ENCODE measurements at regions not wholly inside any gene's neighbourhood (a gene's known extent, or its start where the extent isn't known, plus 50 kb on each side); places are given as distances from the start of the nearest gene placed in this dataset.
"Not testable (repeated sequence)": the region's sequence is repeated elsewhere in the genome, so short reads cannot be mapped to it uniquely, and the experiment has no call there.

- intact Hi-C loops (cut with DNase I), result no loop called here
- no peak for TF ChIP-seq CTCF (IDR thresholded peaks at IDR 0.05)
Observed at GRCh38 chr12:24507827-24508226, 441.1 kb downstream of the BCAT1 start.

GRCh38 chr12:24505366-24506015 is 443.4 kb downstream of the BCAT1 start:
- no peak overlapping the region for H3K27ac ChIP-seq
- H3K27me3 ChIP-seq, result no peaks in the 10 kb centered on the region
- H3K9me3 ChIP-seq, result no peaks in the 10 kb centered on the region
- no peaks in the 10 kb centered on the region for H3K36me3 ChIP-seq
- no peak overlapping the region for H3K4me3 ChIP-seq
- H3K4me1 ChIP-seq, result peaks cover 0 to 2% of the 10 kb centered on the region in 2 donors
- no peak for DNase-seq (ENCODE audit: low spot score in 2 of 2)
- TF ChIP-seq CTCF (IDR thresholded peaks at IDR 0.05), result no peak
- intact Hi-C loops (cut with DNase I), result no loop called here

More at GRCh38 chr12:24507827-24508226, 441.1 kb downstream of the BCAT1 start:
- Histone ChIP-seq H3K36me3 (no peaks in the 10 kb centered on the region), H3K4me1 (no peaks in the 10 kb centered on the region), H3K27me3 (no peaks in the 10 kb centered on the region), H3K4me3 (no peak overlapping the region), H3K9me3 (no peaks in the 10 kb centered on the region), H3K27ac (no peak overlapping the region)
- DNase-seq (ENCODE audit: low spot score in 2 of 2), result no peak

DNA sequence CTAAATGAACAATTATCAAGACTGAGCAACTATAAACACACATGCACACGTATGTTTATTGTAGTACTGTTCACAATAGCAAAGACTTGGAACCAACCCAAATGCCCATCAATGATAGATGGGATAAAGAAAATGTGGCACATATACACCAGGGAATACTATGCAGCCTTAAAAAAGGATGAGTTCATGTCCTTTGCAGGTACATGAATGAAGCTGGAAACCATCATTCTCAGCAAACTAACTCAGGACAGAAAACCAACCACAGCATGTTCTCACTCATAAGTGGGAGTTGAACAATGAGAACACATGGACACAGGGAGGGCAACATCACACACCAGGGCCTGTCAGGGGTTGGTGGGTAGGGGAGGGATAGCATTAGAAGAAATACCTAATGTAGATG is 445.4 kb downstream of the BCAT1 start:
- H3K36me3 ChIP-seq; H3K27ac ChIP-seq; H3K9me3 ChIP-seq; DNase-seq (ENCODE audit: low spot score in 2 of 2); intact Hi-C loops (cut with DNase I); H3K27me3 ChIP-seq; H3K4me3 ChIP-seq: not testable (repeated sequence)
- H3K4me1 ChIP-seq, result peaks cover 4 to 21% of the 10 kb centered on the region in 2 donors

DNA sequence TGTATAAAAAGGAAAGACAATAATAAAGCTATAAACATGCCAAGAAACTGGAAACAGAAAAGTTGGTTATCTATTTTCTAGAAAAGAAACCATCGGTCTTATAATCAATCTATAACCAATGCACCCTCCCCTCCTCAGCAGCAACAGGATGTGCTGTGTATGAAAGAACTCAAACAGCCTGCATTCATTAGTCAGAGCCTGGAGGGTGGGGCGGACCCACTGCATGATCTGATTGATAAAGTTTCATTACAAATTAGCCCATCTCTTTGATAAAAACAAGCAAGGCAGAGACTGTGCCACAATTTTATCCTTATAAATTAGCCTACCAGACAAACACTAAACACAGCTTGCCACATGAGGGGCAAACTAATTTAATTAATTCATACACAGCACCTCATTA is 448.1 kb downstream of the BCAT1 start:
- H3K9me3 ChIP-seq, result no peaks in the 10 kb centered on the region
- peaks cover 4 to 24% of the 10 kb centered on the region in 2 donors for H3K4me1 ChIP-seq
- TF ChIP-seq CTCF (IDR thresholded peaks at IDR 0.05), result no peak
- no peaks in the 10 kb centered on the region for H3K27me3 ChIP-seq
- intact Hi-C loops (cut with DNase I), result no loop called here
- peak overlapping the region in 1 of 2 donors; percentile 51 for H3K27ac ChIP-seq
- H3K4me3 ChIP-seq, result no peak overlapping the region
- H3K36me3 ChIP-seq, result no peaks in the 10 kb centered on the region
- DNase-seq (ENCODE audit: low spot score in 2 of 2), result no peak

DNA sequence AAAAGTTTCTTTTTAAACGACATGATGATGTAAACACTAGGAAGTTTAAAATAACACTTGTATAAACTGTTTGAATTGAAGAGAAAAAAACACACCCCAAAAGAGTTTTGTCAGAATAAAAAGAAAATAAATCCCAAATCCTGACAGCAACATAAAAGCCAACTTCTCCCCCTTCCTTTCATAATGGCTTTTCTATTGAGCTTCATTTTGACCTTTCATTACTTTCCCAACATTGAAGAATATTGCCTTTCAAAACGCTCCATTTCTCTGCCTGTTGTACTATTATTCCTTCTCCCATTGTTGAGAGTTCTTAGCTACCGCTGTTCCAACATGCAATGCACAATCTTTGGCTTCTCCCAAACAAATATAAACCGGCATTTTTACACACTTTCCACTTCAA is 448.5 kb downstream of the BCAT1 start:
- no peak overlapping the region for H3K4me3 ChIP-seq
- no peak for TF ChIP-seq CTCF (IDR thresholded peaks at IDR 0.05)
- no peaks in the 10 kb centered on the region for H3K36me3 ChIP-seq
- H3K27me3 ChIP-seq, result no peaks in the 10 kb centered on the region
- no peaks in the 10 kb centered on the region for H3K9me3 ChIP-seq
- H3K27ac ChIP-seq, result peak overlapping the region in 1 of 2 donors; percentile 51
- H3K4me1 ChIP-seq, result peaks cover 4 to 24% of the 10 kb centered on the region in 2 donors
- intact Hi-C loops (cut with DNase I), result no loop called here
- DNase-seq (ENCODE audit: low spot score in 2 of 2), result no peak

GRCh38 chr12:24499151-24500146 is 449.5 kb downstream of the BCAT1 start:
- peaks cover 4 to 24% of the 10 kb centered on the region in 2 donors for H3K4me1 ChIP-seq
- peak overlapping the region; percentile 51 to 52 for H3K27ac ChIP-seq
- TF ChIP-seq CTCF (IDR thresholded peaks at IDR 0.05), result no peak
- no peak for DNase-seq (ENCODE audit: low spot score in 2 of 2)
- intact Hi-C loops (cut with DNase I), result loop anchor here (5.0 kb wide), 1 partner anchor 33 kb away; no protein-coding TSS in a partner anchor
- H3K9me3 ChIP-seq, result no peaks in the 10 kb centered on the region
- H3K4me3 ChIP-seq, result no peak overlapping the region
- no peaks in the 10 kb centered on the region for H3K27me3 ChIP-seq
- H3K36me3 ChIP-seq, result no peaks in the 10 kb centered on the region

Data from ascending aorta (tissue), 2 donors.